LNCaP clone FGC (cell line): ENCODE measurements at regions not wholly inside any gene's neighbourhood (a gene's known extent, or its start where the extent isn't known, plus 50 kb on each side); places are given as distances from the start of the nearest gene placed in this dataset.
"Not testable (repeated sequence)": the region's sequence is repeated elsewhere in the genome, so short reads cannot be mapped to it uniquely, and the experiment has no call there.

Source experiments
- DNase-seq: peaks from one replicate; pipeline ENCODE4 v3.0.0-alpha.2; 2011; ENCODE audit warnings: low read depth
- H3K4me3 ChIP-seq: 2 replicates; pipeline ENCODE4 v1.5.1; 2011; ENCODE audit warnings: mild to moderate bottlenecking, low read depth, low read length, control low read depth
- CTCF ChIP-seq: IDR thresholded peaks from 2 replicates; pipeline ENCODE4 v1.5.1; 2012; ENCODE audit warnings: mild to moderate bottlenecking; ENCODE audit not compliant: control insufficient read depth, insufficient read depth; ENCODE audit errors: extremely low read depth

DNA sequence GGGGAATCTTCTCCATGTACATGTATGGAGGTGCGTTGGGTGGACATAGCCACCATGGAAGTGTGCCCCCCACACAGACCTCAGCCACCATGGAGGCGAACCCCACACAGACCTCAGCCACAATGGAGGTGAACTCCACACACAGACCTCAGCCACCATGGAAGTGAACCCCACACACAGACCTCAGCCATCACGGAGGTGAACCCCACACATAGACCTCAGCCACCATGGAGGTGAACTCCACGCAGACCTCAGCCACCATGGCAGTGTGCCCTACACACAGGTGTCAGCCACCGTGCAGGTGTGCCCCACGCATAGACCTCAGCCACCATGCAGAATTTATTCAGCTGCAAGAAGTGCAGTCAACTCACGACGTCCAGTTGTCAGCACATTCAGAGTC is 339.7 kb downstream of the ACTR3B start:
- no peak for TF ChIP-seq CTCF
- H3K4me3 ChIP-seq: no peak overlapping the region
- no peak for DNase-seq

DNA sequence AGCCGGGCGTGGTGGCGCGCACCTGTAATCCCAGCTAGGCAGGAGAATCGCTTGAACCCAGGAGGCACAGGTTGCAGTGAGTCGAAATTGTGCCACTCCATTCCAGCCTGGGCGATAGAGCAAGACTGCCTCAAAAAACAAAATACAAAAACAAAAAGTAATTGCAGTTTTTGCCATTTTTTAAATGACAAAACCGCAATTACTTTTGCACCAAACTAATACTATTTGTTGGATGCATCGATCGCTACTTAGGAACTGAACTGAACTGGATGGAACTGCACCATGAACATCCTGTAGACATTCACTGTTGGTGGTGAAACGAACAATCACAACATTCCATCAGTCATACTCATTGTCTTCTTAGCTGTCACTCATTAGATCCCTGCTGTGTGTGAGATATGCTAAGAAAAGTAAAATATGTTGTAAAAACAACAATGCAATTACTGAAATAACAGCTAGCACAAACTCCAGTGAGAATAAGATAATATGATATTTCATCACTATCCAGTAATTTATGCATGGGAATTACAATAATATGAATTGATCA is 341.2 kb downstream of the ACTR3B start:
- TF ChIP-seq CTCF: no peak
- H3K4me3 ChIP-seq: no peak overlapping the region
- DNase-seq: no peak

- H3K4me3 ChIP-seq: no peak overlapping the region
- no peak for DNase-seq
- no peak for TF ChIP-seq CTCF
Observed at GRCh38 chr7:153103202-153103601, 343.6 kb downstream of the ACTR3B start.

DNA sequence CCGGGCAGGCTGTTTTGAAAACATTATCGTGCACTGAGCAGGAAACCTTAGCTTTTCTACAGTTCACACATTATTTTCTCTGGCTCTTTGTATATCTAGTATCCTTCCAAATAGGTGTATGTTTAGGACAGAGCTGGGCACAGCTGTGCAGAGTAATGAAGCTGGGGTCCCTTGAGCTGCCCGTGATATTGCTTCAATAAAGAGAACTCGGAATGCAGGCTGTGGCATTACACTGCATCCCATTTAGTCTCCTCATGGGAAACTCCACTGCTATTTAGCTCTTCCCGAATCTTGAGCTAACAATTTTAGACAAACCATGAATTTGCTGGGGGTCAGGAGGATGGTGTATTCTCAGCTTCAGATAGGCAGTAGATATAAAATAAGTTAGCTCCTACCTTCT is 348.3 kb downstream of the ACTR3B start:
- DNase-seq: no peak
- TF ChIP-seq CTCF: no peak
- no peak overlapping the region for H3K4me3 ChIP-seq

GRCh38 chr7:153109566-153109965 is 350.0 kb downstream of the ACTR3B start:
- H3K4me3 ChIP-seq: no peak overlapping the region
- TF ChIP-seq CTCF: no peak
- DNase-seq: no peak

GRCh38 chr7:153110606-153111005 is 351.1 kb downstream of the ACTR3B start:
- H3K4me3 ChIP-seq: no peak overlapping the region
- no peak for TF ChIP-seq CTCF
- DNase-seq: no peak

DNA sequence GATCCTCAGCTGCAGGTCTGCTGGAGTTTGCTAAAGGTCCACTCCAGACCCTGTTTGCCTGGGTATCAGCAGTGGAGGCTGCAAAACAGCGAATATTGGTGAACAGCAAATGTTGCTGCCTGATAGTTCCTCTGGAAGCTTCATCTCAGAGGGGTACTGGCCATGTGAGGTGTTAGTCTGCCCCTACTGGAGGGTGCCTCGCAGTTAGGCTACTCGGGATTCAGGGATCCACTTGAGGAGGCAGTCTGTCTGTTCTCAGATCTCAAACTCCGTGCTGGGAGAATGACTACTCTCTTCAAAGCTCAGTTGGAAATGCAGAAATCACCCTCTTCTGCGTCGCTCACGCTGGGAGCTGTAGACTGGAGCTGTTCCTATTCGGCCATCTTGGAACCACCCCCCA is 362.7 kb downstream of the ACTR3B start:
- not testable (repeated sequence) for H3K4me3 ChIP-seq, DNase-seq
- 0 out of 2 replicates have a peak, but pooled peaks have one; percentile 0 for TF ChIP-seq CTCF
